G401 (cell line): ENCODE measurements at regions not wholly inside any gene's neighbourhood (a gene's known extent, or its start where the extent isn't known, plus 50 kb on each side); places are given as distances from the start of the nearest gene placed in this dataset.

Experiments
- DNase-seq: peaks from one replicate; pipeline ENCODE4 v3.0.0-alpha.2; 2015; ENCODE audit warnings: low spot score
- in situ Hi-C: cut with HindIII; loops from 2 replicates; pipeline ENCODE4 v1.10.0; 2016; ENCODE audit warnings: low sequenced_read_pairs, mixed read lengths

- in situ Hi-C loops, result no loop called here
- DNase-seq, result no peak
Measured at GRCh38 chr12:5191803-5192538, 148.3 kb downstream of the KCNA5 start.

- DNase-seq, result no peak
- in situ Hi-C loops, result no loop called here
Measured at GRCh38 chr12:5192726-5193125, 149.0 kb downstream of the KCNA5 start.

GRCh38 chr12:5194306-5194705 lies 150.6 kb downstream of the KCNA5 start:
- DNase-seq, result no peak
- in situ Hi-C loops, result no loop called here

- DNase-seq, result no peak
- in situ Hi-C loops, result no loop called here
Measured at GRCh38 chr12:5195244-5195643, 151.6 kb downstream of the KCNA5 start.

GRCh38 chr12:5195691-5196090 lies 152.0 kb downstream of the KCNA5 start:
- no peak for DNase-seq
- in situ Hi-C loops, result no loop called here

GRCh38 chr12:5197131-5197530 lies 153.5 kb downstream of the KCNA5 start:
- in situ Hi-C loops, result no loop called here
- DNase-seq, result no peak

- no peak for DNase-seq
- in situ Hi-C loops, result no loop called here
Measured at GRCh38 chr12:5197656-5198055, 154.0 kb downstream of the KCNA5 start.

- in situ Hi-C loops, result no loop called here
- peak; percentile 39 for DNase-seq
Measured at GRCh38 chr12:5200278-5201087, 156.8 kb downstream of the KCNA5 start.

- in situ Hi-C loops, result no loop called here
Measured at GRCh38 chr12:5201554-5202218, 158.0 kb downstream of the KCNA5 start.

GRCh38 chr12:5203274-5203673 lies 159.6 kb downstream of the KCNA5 start:
- no peak for DNase-seq
- in situ Hi-C loops, result no loop called here

More at GRCh38 chr12:5201554-5202218, 158.0 kb downstream of the KCNA5 start:
- DNase-seq, result no peak

GRCh38 chr12:5203720-5204119 lies 160.0 kb downstream of the KCNA5 start:
- in situ Hi-C loops, result no loop called here
- no peak for DNase-seq

GRCh38 chr12:5204271-5204670 lies 160.6 kb downstream of the KCNA5 start:
- in situ Hi-C loops, result no loop called here
- DNase-seq, result no peak

GRCh38 chr12:5204831-5205230 lies 161.2 kb downstream of the KCNA5 start:
- no peak for DNase-seq
- in situ Hi-C loops, result no loop called here

- in situ Hi-C loops, result no loop called here
- DNase-seq, result peak; percentile 88
Measured at GRCh38 chr12:5206401-5207175, 162.9 kb downstream of the KCNA5 start.

GRCh38 chr12:5210179-5210922 lies 166.7 kb downstream of the KCNA5 start:
- in situ Hi-C loops, result no loop called here
- peak; percentile 98 for DNase-seq

- in situ Hi-C loops, result no loop called here
- DNase-seq, result peak; percentile 87
Measured at GRCh38 chr12:5210923-5211290, 167.2 kb downstream of the KCNA5 start.

GRCh38 chr12:5213336-5213735 lies 169.7 kb downstream of the KCNA5 start:
- in situ Hi-C loops, result no loop called here
- DNase-seq, result no peak

- DNase-seq, result no peak
- in situ Hi-C loops, result no loop called here
Measured at GRCh38 chr12:5213990-5214389, 170.3 kb downstream of the KCNA5 start.

- in situ Hi-C loops, result no loop called here
- peak; percentile 88 for DNase-seq
Measured at GRCh38 chr12:5217936-5218335, 174.3 kb downstream of the KCNA5 start.
